AG04449 (cell line): ENCODE measurements at regions not wholly inside any gene's neighbourhood (a gene's known extent, or its start where the extent isn't known, plus 50 kb on each side); places are given as distances from the start of the nearest gene placed in this dataset.

Experiments used
- CTCF ChIA-PET: fragments of 350-600 bp; formaldehyde crosslinking; extraction: SDS; loops from one replicate; lab custom pipeline; 2021; ENCODE audit warnings: antibody characterized with exemption; lab: Yijun Ruan, JAX
- POLR2A ChIA-PET: fragments of 400-600, 350-600 bp; formaldehyde crosslinking; extraction: SDS; loops from one replicate; lab custom pipeline; 2020; ENCODE audit warnings: antibody characterized with exemption, inconsistent platforms; lab: Yijun Ruan, JAX
- DNase-seq: peaks from one replicate; pipeline ENCODE4 v3.0.0-alpha.2; 2010; ENCODE audit warnings: low read depth, low spot score
- H3K4me3 ChIP-seq: 2 replicates; pipeline ENCODE4 v1.5.1; 2011; ENCODE audit warnings: low read depth, mild to moderate bottlenecking, control low read depth, low read length
- CTCF ChIP-seq: IDR thresholded peaks from one replicate; pipeline ENCODE4 v1.5.1; 2011; ENCODE audit warnings: mild to moderate bottlenecking, moderate library complexity, low read length, control low read depth, inconsistent platforms; ENCODE audit not compliant: insufficient read depth; ENCODE audit errors: missing control alignments

GRCh38 chrX:107549504-107549903 lies 78.8 kb upstream of the PRPS1 start:
- TF ChIP-seq CTCF, result no peak
- ChIA-PET POLR2A (no interaction called here), CTCF (interaction anchor here (0.6 to 4.0 kb wide), 3 partner anchors 8 to 166 kb away, joined by 3 to 23 read pairs (median 3); no protein-coding TSS in a partner anchor)
- H3K4me3 ChIP-seq, result no peak overlapping the region
- no peak for DNase-seq

GRCh38 chrX:107551546-107551945 lies 76.8 kb upstream of the PRPS1 start:
- ChIA-PET POLR2A (no interaction called here), CTCF (interaction anchor here (0.8 to 4.0 kb wide), 2 partner anchors 10 to 12 kb away, joined by 3 to 23 read pairs; no protein-coding TSS in a partner anchor)
- no peak overlapping the region for H3K4me3 ChIP-seq
- no peak for TF ChIP-seq CTCF
- no peak for DNase-seq

- TF ChIP-seq CTCF, result no peak
- ChIA-PET POLR2A (no interaction called here), CTCF (interaction anchor here (1.5 kb wide), 1 partner anchor 12 kb away, joined by 4 read pairs; no protein-coding TSS in a partner anchor)
- no peak for DNase-seq
- H3K4me3 ChIP-seq, result no peak overlapping the region
These were observed 75.4 kb upstream of the PRPS1 start for GRCh38 chrX:107552930-107553329.

- DNase-seq, result no peak
- TF ChIP-seq CTCF, result no peak
- CTCF ChIA-PET, result no interaction called here
- H3K4me3 ChIP-seq, result no peak overlapping the region
- POLR2A ChIA-PET, result no interaction called here
These were observed 71.3 kb upstream of the PRPS1 start for GRCh38 chrX:107556967-107557366.

GRCh38 chrX:107559506-107559905 lies 68.8 kb upstream of the PRPS1 start:
- POLR2A ChIA-PET, result interaction anchor here (1.1 kb wide), 1 partner anchor 72 kb away, joined by 3 read pairs; no protein-coding TSS in a partner anchor
- no peak for TF ChIP-seq CTCF
- CTCF ChIA-PET, result interaction anchor here (1.6 kb wide), 1 partner anchor 95 kb away, joined by 6 read pairs; no protein-coding TSS in a partner anchor
- no peak overlapping the region for H3K4me3 ChIP-seq
- DNase-seq, result no peak

- CTCF ChIA-PET, result interaction anchor here (1.6 kb wide), 1 partner anchor 95 kb away, joined by 6 read pairs; no protein-coding TSS in a partner anchor
- POLR2A ChIA-PET, result interaction anchor here (1.1 to 1.7 kb wide), 2 partner anchors 11 to 72 kb away, joined by 3 to 4 read pairs; no protein-coding TSS in a partner anchor
- no peak for TF ChIP-seq CTCF
- no peak overlapping the region for H3K4me3 ChIP-seq
- DNase-seq, result no peak
These were observed 68.3 kb upstream of the PRPS1 start for GRCh38 chrX:107560041-107560440.
